ENCODE measurements at regions not wholly inside any gene's neighbourhood (a gene's known extent, or its start where the extent isn't known, plus 50 kb on each side); places are given as distances from the start of the nearest gene placed in this dataset.
"Not testable (repeated sequence)": the region's sequence is repeated elsewhere in the genome, so short reads cannot be mapped to it uniquely, and the experiment has no call there.

- Histone ChIP-seq H3K9me2 (replicated peaks; ENCODE audit: insufficient read depth) (no peaks in the 10 kb centered on the region), H3K27me3 (no peaks in the 10 kb centered on the region), H3K36me3 (replicated peaks; ENCODE audit: insufficient read depth, low read depth) (no peaks in the 10 kb centered on the region), H3K9me3 (ENCODE audit: low read depth) (no peaks in the 10 kb centered on the region), H2AFZ (no peak overlapping the region), H3K4me2 (no peak overlapping the region), H3K79me2 (no peaks in the 10 kb centered on the region), H4K20me1 (ENCODE audit: insufficient read depth, poor library complexity, severe bottlenecking) (no peaks in the 10 kb centered on the region), H3K27ac (no peak overlapping the region), H3K4me1 (ENCODE audit: insufficient read depth) (peaks cover 5% of the 10 kb centered on the region), H3K4me3 (no peak overlapping the region)
- no peak for DNase-seq (ENCODE audit: low spot score)
- TF ChIP-seq EZH2 (IDR thresholded peaks at IDR 0.05; ENCODE audit: borderline replicate concordance) (no peak), EZH2phosphoT487 (IDR thresholded peaks at IDR 0.05; ENCODE audit: low read depth, severe bottlenecking, unreplicated experiment) (no peak)
- TF ChIP-seq, protein P1, sequence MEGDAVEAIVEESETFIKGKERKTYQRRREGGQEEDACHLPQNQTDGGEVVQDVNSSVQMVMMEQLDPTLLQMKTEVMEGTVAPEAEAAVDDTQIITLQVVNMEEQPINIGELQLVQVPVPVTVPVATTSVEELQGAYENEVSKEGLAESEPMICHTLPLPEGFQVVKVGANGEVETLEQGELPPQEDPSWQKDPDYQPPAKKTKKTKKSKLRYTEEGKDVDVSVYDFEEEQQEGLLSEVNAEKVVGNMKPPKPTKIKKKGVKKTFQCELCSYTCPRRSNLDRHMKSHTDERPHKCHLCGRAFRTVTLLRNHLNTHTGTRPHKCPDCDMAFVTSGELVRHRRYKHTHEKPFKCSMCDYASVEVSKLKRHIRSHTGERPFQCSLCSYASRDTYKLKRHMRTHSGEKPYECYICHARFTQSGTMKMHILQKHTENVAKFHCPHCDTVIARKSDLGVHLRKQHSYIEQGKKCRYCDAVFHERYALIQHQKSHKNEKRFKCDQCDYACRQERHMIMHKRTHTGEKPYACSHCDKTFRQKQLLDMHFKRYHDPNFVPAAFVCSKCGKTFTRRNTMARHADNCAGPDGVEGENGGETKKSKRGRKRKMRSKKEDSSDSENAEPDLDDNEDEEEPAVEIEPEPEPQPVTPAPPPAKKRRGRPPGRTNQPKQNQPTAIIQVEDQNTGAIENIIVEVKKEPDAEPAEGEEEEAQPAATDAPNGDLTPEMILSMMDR (IDR thresholded peaks at IDR 0.05; ENCODE audit: poor library complexity): no peak
These were observed 594.0 kb upstream of the LINC00305 start for GRCh38 chr18:64742898-64743297.

GRCh38 chr18:64734063-64734462 lies 585.2 kb upstream of the LINC00305 start:
- Histone ChIP-seq H2AFZ (no peak overlapping the region), H3K4me2 (no peak overlapping the region), H3K27me3 (no peaks in the 10 kb centered on the region), H3K27ac (no peak overlapping the region), H3K4me1 (ENCODE audit: insufficient read depth) (no peaks in the 10 kb centered on the region), H3K36me3 (replicated peaks; ENCODE audit: insufficient read depth, low read depth) (no peaks in the 10 kb centered on the region), H4K20me1 (ENCODE audit: insufficient read depth, poor library complexity, severe bottlenecking) (no peaks in the 10 kb centered on the region), H3K4me3 (no peak overlapping the region), H3K9me2 (replicated peaks; ENCODE audit: insufficient read depth) (no peaks in the 10 kb centered on the region), H3K9me3 (ENCODE audit: low read depth) (no peaks in the 10 kb centered on the region), H3K79me2 (peaks cover 4% of the 10 kb centered on the region)
- DNase-seq (ENCODE audit: low spot score): no peak
- 97% methylated on average over 2 of the region's 2 CpGs for WGBS (ENCODE audit: low lambda C conversion rate, missing lambda C conversion rate)
- TF ChIP-seq EZH2 (IDR thresholded peaks at IDR 0.05; ENCODE audit: borderline replicate concordance) (no peak), EZH2phosphoT487 (IDR thresholded peaks at IDR 0.05; ENCODE audit: low read depth, severe bottlenecking, unreplicated experiment) (no peak)
- TF ChIP-seq, protein P1 (IDR thresholded peaks at IDR 0.05; ENCODE audit: poor library complexity): no peak

DNA sequence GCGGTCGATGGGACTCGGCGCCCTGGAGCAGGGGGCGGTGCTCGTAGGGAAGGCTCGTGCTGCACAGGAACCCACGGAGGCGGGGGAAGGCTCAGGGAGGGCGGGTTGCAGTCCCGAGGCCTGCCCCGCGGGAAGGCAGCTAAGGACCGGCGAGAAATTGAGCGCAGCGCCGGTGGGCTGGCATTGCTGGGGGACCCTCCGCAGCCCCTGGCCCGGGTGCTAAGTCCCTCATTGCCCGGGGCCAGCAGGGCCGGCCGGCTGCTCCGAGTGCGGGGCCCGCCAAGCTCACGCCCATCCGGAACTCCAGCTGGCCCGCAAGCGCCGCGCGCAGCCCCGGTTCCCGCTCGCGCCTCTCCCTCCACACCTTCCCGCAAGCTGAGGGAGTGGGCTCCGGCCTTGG lies 576.8 kb upstream of the LINC00305 start:
- 23% methylated on average over 22 of the region's 39 CpGs for WGBS (ENCODE audit: low lambda C conversion rate, missing lambda C conversion rate)
- Histone ChIP-seq H3K27ac (peak overlapping the region; percentile 58), H3K4me2 (peak overlapping the region; percentile 87), H3K4me3 (peak overlapping the region; percentile 78), H3K79me2 (peaks cover 14% of the 10 kb centered on the region), H2AFZ (peak overlapping the region; percentile 76)
- not testable (repeated sequence) for H4K20me1 ChIP-seq (ENCODE audit: insufficient read depth, poor library complexity, severe bottlenecking); H3K4me1 ChIP-seq (ENCODE audit: insufficient read depth); H3K27me3 ChIP-seq; H3K36me3 ChIP-seq (replicated peaks; ENCODE audit: insufficient read depth, low read depth); H3K9me2 ChIP-seq (replicated peaks; ENCODE audit: insufficient read depth); H3K9me3 ChIP-seq (ENCODE audit: low read depth)
- DNase-seq (ENCODE audit: low spot score): peak; percentile 60

DNA sequence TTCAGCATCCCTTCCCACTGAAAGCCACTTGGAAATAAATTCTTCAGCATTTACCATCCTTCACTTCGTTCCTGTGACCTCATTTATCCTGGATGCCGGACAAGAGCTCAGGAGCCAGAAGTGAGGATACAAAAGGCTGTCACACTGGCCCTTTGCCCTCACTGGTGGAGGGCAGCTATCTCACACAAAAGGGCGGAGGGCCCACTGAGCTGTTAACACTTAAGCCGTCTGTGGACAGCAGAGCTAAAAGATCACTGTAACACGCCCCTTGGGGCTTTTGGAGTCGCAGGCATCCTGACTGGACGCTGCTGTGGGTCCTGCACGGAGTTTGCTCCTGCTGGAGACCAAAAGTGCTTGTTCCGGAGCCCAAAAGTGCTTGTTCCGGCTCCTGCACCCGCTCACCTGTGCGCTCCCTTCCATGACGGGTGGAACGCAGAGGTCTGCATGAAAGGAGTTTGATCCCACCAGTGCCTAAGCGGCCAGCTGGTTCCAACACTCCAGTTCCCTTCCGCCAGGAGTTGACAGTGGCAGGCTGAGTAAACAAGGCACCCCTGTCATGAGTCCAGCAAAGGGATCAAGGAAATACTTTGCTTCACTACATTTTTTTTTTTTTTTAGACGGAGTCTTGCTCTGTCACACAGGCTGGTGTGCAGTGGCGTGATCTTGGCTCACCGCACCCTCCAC lies 572.0 kb upstream of the LINC00305 start:
- no peaks in the 10 kb centered on the region for H4K20me1 ChIP-seq (ENCODE audit: insufficient read depth, poor library complexity, severe bottlenecking)
- no peaks in the 10 kb centered on the region for H3K9me3 ChIP-seq (ENCODE audit: low read depth)
- H3K36me3 ChIP-seq (replicated peaks; ENCODE audit: insufficient read depth, low read depth): no peaks in the 10 kb centered on the region
- no peak overlapping the region for H3K4me3 ChIP-seq
- 66% methylated on average over 19 of the region's 19 CpGs for WGBS (ENCODE audit: low lambda C conversion rate, missing lambda C conversion rate)
- H3K9me2 ChIP-seq (replicated peaks; ENCODE audit: insufficient read depth): no peaks in the 10 kb centered on the region
- H2AFZ ChIP-seq: no peak overlapping the region
- TF ChIP-seq EZH2phosphoT487 (IDR thresholded peaks at IDR 0.05; ENCODE audit: low read depth, severe bottlenecking, unreplicated experiment): no peak
- TF ChIP-seq, protein P1 (IDR thresholded peaks at IDR 0.05; ENCODE audit: poor library complexity): no peak
- no peak for TF ChIP-seq EZH2 (IDR thresholded peaks at IDR 0.05; ENCODE audit: borderline replicate concordance)
- peak overlapping the region; percentile 65 for H3K4me2 ChIP-seq
- H3K4me1 ChIP-seq (ENCODE audit: insufficient read depth): no peaks in the 10 kb centered on the region
- no peaks in the 10 kb centered on the region for H3K27me3 ChIP-seq
- peak overlapping the region; percentile 62 for H3K27ac ChIP-seq
- H3K79me2 ChIP-seq: no peaks in the 10 kb centered on the region
- DNase-seq (ENCODE audit: low spot score): peak; percentile 42

All from hepatocyte (in vitro differentiated cells).